ENCODE measurements at regions not wholly inside any gene's neighbourhood (a gene's known extent, or its start where the extent isn't known, plus 50 kb on each side); places are given as distances from the start of the nearest gene placed in this dataset.

DNA sequence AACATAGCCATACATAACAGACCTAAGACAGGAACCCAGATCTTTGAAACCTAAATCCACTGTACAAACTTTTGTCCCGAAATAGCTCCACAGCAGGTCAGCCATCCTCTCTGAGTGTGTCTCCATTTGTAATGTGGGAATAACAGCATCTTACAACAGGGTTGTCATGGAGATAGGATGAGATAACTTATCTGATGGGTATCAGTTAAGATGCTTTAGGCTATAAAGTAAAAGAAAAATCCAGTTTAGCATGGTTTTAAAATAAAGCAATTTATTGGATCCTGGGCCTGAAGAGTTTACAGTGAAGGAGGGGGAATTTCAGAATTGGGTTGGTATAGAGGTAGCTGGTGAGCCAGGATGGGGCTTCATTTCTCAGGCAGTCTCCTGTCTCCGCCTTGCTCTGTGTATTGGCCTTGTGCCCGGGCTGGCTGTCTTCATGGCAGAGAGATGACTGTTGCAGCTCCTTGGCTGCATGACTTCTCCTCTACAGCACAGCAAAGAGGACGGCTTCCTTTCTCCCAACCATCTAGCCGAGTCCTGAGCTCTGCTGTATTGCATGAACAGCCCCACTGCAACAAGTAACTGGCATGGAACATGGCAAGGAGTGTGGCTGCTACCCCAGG is 131.9 kb upstream of the PROK2 start:
- Histone ChIP-seq H3K9me3 (ENCODE audit: insufficient read depth in 2 of 2, low read depth in 1 of 2, low read length in 1 of 2) (peaks cover 2 to 4% of the 10 kb centered on the region in 2 experiments; a peak in 1 of 4 replicates), H3K79me2 (ENCODE audit: control insufficient read depth in 1 of 2, insufficient read depth in 2 of 2, low read length in 2 of 2) (no peaks in the 10 kb centered on the region), H3K27me3 (replicated peaks in 1 of 4; ENCODE audit: control insufficient read depth in 3 of 4, extremely low read depth in 1 of 4, insufficient read depth in 3 of 4, low read length in 3 of 4) (no peaks in the 10 kb centered on the region), H2BK15ac (ENCODE audit: low read length) (no peak overlapping the region), H4K20me1 (replicated peaks in 1 of 2; ENCODE audit: control insufficient read depth in 1 of 2, insufficient read depth in 2 of 2, low read length in 2 of 2) (no peaks in the 10 kb centered on the region), H2AFZ (ENCODE audit: low read length) (no peak overlapping the region), H3K56ac (replicated peaks; ENCODE audit: insufficient read length, low read depth, low read length) (no peak overlapping the region), H4K91ac (replicated peaks; ENCODE audit: insufficient read length, low read length) (no peak overlapping the region), H2BK12ac (ENCODE audit: low read depth, low read length) (no peak overlapping the region; the same call in 1 of the 2 replicates), H3K4ac (replicated peaks; ENCODE audit: insufficient read length, low read depth, low read length) (no peak overlapping the region), H4K8ac (ENCODE audit: extremely low read depth, insufficient read depth, low read length) (no peak overlapping the region), H3K14ac (ENCODE audit: insufficient read length) (no peak overlapping the region), H4K5ac (ENCODE audit: insufficient read length, low read depth, low read length) (no peak overlapping the region), H3K4me3 (ENCODE audit: extremely low read depth in 1 of 4, insufficient read depth in 2 of 4, low read depth in 3 of 4, low read length in 4 of 4) (no peak overlapping the region), H3K27ac (ENCODE audit: low read depth, low read length) (no peak overlapping the region), H3K4me1 (replicated peaks in 1 of 4; ENCODE audit: control insufficient read depth in 3 of 4, insufficient read depth in 4 of 4, low read length in 3 of 4) (no peaks in the 10 kb centered on the region), H3K36me3 (ENCODE audit: control insufficient read depth in 2 of 4, insufficient read depth in 4 of 4, low read length in 3 of 4) (no peaks in the 10 kb centered on the region), H3K23me2 (ENCODE audit: low read depth, low read length) (no peaks in the 10 kb centered on the region), H3K9ac (replicated peaks in 1 of 4; ENCODE audit: extremely low read depth in 1 of 4, low read depth in 3 of 4, low read length in 3 of 4) (no peak overlapping the region), H3K23ac (ENCODE audit: insufficient read length) (no peak overlapping the region), H2BK5ac (ENCODE audit: low read depth, low read length) (no peak overlapping the region), H2BK20ac (ENCODE audit: low read length) (no peak overlapping the region), H2BK120ac (replicated peaks; ENCODE audit: low read depth, low read length) (no peak overlapping the region), H3K79me1 (ENCODE audit: low read depth, low read length) (no peaks in the 10 kb centered on the region), H2AK5ac (ENCODE audit: low read depth, low read length) (no peak overlapping the region), H3K18ac (ENCODE audit: extremely low read depth, low read length) (no peak overlapping the region), H3K4me2 (ENCODE audit: insufficient read depth in 1 of 2, low read depth in 2 of 2, low read length in 2 of 2) (no peak overlapping the region)
- FAIRE-seq (no peak), DNase-seq (ENCODE audit: low read depth in 1 of 2, low spot score in 2 of 2) (no peak)
- CTCF ChIA-PET (ENCODE audit: partially characterized antibody): interaction anchor here (1.0 to 2.0 kb wide), 4 partner anchors 9 to 41 kb away, joined by 3 to 10 read pairs (median 5); no protein-coding TSS in a partner anchor
- 81% methylated on average over 5 of the region's 5 CpGs; no CpG with 5 or more reads in 1 of the 2 experiments for WGBS, 2 experiments (ENCODE audit: extremely low coverage in 1 of 2, insufficient coverage in 1 of 2, insufficient read length in 1 of 2, insufficient replicate concordance in 2 of 2, low coverage in 1 of 2, low lambda C conversion rate in 2 of 2, missing lambda C conversion rate in 1 of 2)
- POLR2A ChIA-PET (ENCODE audit: partially characterized antibody): no interaction called here
- TF ChIP-seq RAD21 (IDR thresholded peaks at IDR 0.05 in 1 of 2, conservative IDR thresholded peaks at IDR 0.05 in 1 of 2; ENCODE audit: low read depth in 2 of 2, low read length in 2 of 2) (no peak), RNF2 (IDR thresholded peaks at IDR 0.05; ENCODE audit: borderline replicate concordance, low read depth, low read length, missing control alignments, poor library complexity, severe bottlenecking) (no peak), ASH2L (IDR thresholded peaks at IDR 0.05; ENCODE audit: low read length) (no peak), SIX5 (IDR thresholded peaks at IDR 0.05; ENCODE audit: low read depth, low read length) (no peak), KDM1A (IDR thresholded peaks at IDR 0.05; ENCODE audit: borderline replicate concordance, low read length) (no peak), POU5F1 (IDR thresholded peaks at IDR 0.05; ENCODE audit: low read depth, low read length) (no peak), SUZ12 (IDR thresholded peaks at IDR 0.05; ENCODE audit: low read length) (no peak), SP4 (IDR thresholded peaks at IDR 0.05; ENCODE audit: low read length) (no peak)
- TF ChIP-seq, protein P1, sequence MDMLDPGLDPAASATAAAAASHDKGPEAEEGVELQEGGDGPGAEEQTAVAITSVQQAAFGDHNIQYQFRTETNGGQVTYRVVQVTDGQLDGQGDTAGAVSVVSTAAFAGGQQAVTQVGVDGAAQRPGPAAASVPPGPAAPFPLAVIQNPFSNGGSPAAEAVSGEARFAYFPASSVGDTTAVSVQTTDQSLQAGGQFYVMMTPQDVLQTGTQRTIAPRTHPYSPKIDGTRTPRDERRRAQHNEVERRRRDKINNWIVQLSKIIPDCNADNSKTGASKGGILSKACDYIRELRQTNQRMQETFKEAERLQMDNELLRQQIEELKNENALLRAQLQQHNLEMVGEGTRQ (IDR thresholded peaks at IDR 0.05; ENCODE audit: low read length): no peak
- TF ChIP-seq, protein P2, sequence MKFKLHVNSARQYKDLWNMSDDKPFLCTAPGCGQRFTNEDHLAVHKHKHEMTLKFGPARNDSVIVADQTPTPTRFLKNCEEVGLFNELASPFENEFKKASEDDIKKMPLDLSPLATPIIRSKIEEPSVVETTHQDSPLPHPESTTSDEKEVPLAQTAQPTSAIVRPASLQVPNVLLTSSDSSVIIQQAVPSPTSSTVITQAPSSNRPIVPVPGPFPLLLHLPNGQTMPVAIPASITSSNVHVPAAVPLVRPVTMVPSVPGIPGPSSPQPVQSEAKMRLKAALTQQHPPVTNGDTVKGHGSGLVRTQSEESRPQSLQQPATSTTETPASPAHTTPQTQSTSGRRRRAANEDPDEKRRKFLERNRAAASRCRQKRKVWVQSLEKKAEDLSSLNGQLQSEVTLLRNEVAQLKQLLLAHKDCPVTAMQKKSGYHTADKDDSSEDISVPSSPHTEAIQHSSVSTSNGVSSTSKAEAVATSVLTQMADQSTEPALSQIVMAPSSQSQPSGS (IDR thresholded peaks at IDR 0.05; ENCODE audit: low read length): no peak

All from H1 (cell line).